Smooth muscle cell (in vitro differentiated cells): ENCODE measurements at regions not wholly inside any gene's neighbourhood (a gene's known extent, or its start where the extent isn't known, plus 50 kb on each side); places are given as distances from the start of the nearest gene placed in this dataset.

Source experiments
- DNase-seq: peaks from one replicate; lab custom pipeline; 2025; ENCODE audit not compliant: unreplicated experiment; lab: John Stamatoyannopoulos, UW
- H2AFZ ChIP-seq: fragments of 200-600 bp; sonication (generic); 2 replicates; pipeline ENCODE4 v1.6.0; 2016; ENCODE audit warnings: antibody characterized with exemption, low read depth, mild to moderate bottlenecking
- H3F3A ChIP-seq: fragments of 200-600 bp; sonication (generic); 2 replicates; pipeline ENCODE4 v1.6.0; 2017; ENCODE audit warnings: antibody characterized with exemption, low read depth
- H3K27ac ChIP-seq: fragments of 200-600 bp; sonication (generic); 2 replicates; pipeline ENCODE4 v1.5.1; 2016; ENCODE audit warnings: low read depth, mild to moderate bottlenecking
- H3K27me3 ChIP-seq: fragments of 200-600 bp; sonication (generic); 2 replicates; pipeline ENCODE4 v1.6.1; 2016; ENCODE audit warnings: low read depth, mild to moderate bottlenecking
- H3K36me3 ChIP-seq: fragments of 200-600 bp; sonication (generic); 2 replicates; pipeline ENCODE4 v1.5.1; 2016; ENCODE audit warnings: low read depth
- H3K4me1 ChIP-seq: fragments of 200-600 bp; sonication (generic); 2 replicates; pipeline ENCODE4 v1.5.1; 2016; ENCODE audit warnings: low read depth
- H3K4me2 ChIP-seq: fragments of 200-600 bp; sonication (generic); 2 replicates; pipeline ENCODE4 v1.6.0; 2016; ENCODE audit warnings: mild to moderate bottlenecking
- H3K4me3 ChIP-seq: fragments of 200-600 bp; sonication (generic); 2 replicates; pipeline ENCODE4 v1.5.1; 2016; ENCODE audit warnings: mild to moderate bottlenecking
- H3K79me2 ChIP-seq: fragments of 200-600 bp; sonication (generic); 2 replicates; pipeline ENCODE4 v1.6.0; 2016; ENCODE audit warnings: low read depth, mild to moderate bottlenecking
- H3K9ac ChIP-seq: fragments of 200-600 bp; sonication (generic); 2 replicates; pipeline ENCODE4 v1.6.0; 2016; ENCODE audit warnings: low read depth
- H3K9me3 ChIP-seq: fragments of 200-600 bp; sonication (generic); replicated peaks from 2 replicates; pipeline ENCODE4 v1.5.1; 2016; ENCODE audit warnings: low read depth
- H4K20me1 ChIP-seq: fragments of 200-600 bp; sonication (generic); 2 replicates; pipeline ENCODE4 v1.6.0; 2016; ENCODE audit warnings: low read depth
- WGBS: methylation state at CpG from one replicate; pipeline ENCODE4 v1.1.7; 2016; ENCODE audit warnings: low lambda C conversion rate; 5-methylcytosine and 5-hydroxymethylcytosine counted together
- TF ChIP-seq, protein P1 (sequence below): fragments of 200-600 bp; sonication (generic); IDR thresholded peaks from 2 replicates; pipeline ENCODE4 v1.5.1; 2017; ENCODE audit warnings: borderline replicate concordance, mild to moderate bottlenecking, antibody characterized with exemption; ENCODE audit not compliant: insufficient read depth, poor library complexity, severe bottlenecking

GRCh38 chr10:89134963-89135362, 72.2 kb downstream of the CH25H start:
- H3K4me2 ChIP-seq, result no peak overlapping the region

DNA sequence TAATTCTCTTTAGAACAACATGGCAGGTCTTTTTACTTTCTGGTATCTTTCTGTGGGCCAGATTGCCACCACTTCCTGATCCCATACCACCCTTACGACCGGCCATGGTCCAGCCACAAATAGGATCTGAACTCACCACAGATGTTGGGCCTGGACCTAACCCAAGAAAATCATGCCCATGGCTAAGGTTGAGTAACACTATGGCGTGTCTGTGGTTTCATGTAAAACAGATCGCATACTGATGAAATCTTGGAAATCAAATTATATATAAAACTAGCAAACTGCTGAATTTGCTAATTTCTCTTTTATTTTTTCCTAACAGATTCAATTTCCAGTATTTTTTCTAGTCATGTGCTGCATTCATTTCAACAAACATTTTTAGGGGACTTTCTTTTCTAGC, 77.2 kb downstream of the CH25H start:
- no peaks in the 10 kb centered on the region for H3K9me3 ChIP-seq
- no peaks in the 10 kb centered on the region for H4K20me1 ChIP-seq
- no peak for DNase-seq
- H3K4me1 ChIP-seq, result no peaks in the 10 kb centered on the region
- H3K4me3 ChIP-seq, result no peak overlapping the region
- TF ChIP-seq, protein P1, sequence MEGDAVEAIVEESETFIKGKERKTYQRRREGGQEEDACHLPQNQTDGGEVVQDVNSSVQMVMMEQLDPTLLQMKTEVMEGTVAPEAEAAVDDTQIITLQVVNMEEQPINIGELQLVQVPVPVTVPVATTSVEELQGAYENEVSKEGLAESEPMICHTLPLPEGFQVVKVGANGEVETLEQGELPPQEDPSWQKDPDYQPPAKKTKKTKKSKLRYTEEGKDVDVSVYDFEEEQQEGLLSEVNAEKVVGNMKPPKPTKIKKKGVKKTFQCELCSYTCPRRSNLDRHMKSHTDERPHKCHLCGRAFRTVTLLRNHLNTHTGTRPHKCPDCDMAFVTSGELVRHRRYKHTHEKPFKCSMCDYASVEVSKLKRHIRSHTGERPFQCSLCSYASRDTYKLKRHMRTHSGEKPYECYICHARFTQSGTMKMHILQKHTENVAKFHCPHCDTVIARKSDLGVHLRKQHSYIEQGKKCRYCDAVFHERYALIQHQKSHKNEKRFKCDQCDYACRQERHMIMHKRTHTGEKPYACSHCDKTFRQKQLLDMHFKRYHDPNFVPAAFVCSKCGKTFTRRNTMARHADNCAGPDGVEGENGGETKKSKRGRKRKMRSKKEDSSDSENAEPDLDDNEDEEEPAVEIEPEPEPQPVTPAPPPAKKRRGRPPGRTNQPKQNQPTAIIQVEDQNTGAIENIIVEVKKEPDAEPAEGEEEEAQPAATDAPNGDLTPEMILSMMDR, result no peak
- H3K79me2 ChIP-seq, result no peaks in the 10 kb centered on the region
- no peak overlapping the region for H2AFZ ChIP-seq
- H3F3A ChIP-seq, result no peaks in the 10 kb centered on the region
- H3K36me3 ChIP-seq, result no peaks in the 10 kb centered on the region
- H3K4me2 ChIP-seq, result no peak overlapping the region
- no peaks in the 10 kb centered on the region for H3K27me3 ChIP-seq
- 79% methylated on average over 4 of the region's 4 CpGs for WGBS
- no peak overlapping the region for H3K27ac ChIP-seq
- no peak overlapping the region for H3K9ac ChIP-seq

More at GRCh38 chr10:89134963-89135362, 72.2 kb downstream of the CH25H start:
- H3K27ac ChIP-seq, result no peak overlapping the region
- no peaks in the 10 kb centered on the region for H3K36me3 ChIP-seq
- H3F3A ChIP-seq, result no peaks in the 10 kb centered on the region
- no peaks in the 10 kb centered on the region for H3K79me2 ChIP-seq
- no peak overlapping the region for H3K9ac ChIP-seq
- TF ChIP-seq, protein P1, result no peak
- DNase-seq, result no peak
- no peak overlapping the region for H2AFZ ChIP-seq
- H3K27me3 ChIP-seq, result no peaks in the 10 kb centered on the region
- no peak overlapping the region for H3K4me3 ChIP-seq
- H3K4me1 ChIP-seq, result no peaks in the 10 kb centered on the region
- no peaks in the 10 kb centered on the region for H3K9me3 ChIP-seq
- H4K20me1 ChIP-seq, result no peaks in the 10 kb centered on the region

GRCh38 chr10:89122433-89123051, 84.6 kb downstream of the CH25H start:
- TF ChIP-seq, protein P1, result no peak
- WGBS, result 63% methylated on average over 4 of the region's 4 CpGs
- no peaks in the 10 kb centered on the region for H3K9me3 ChIP-seq
- H3K79me2 ChIP-seq, result no peaks in the 10 kb centered on the region
- H2AFZ ChIP-seq, result peak overlapping the region; percentile 22
- H4K20me1 ChIP-seq, result no peaks in the 10 kb centered on the region
- no peaks in the 10 kb centered on the region for H3F3A ChIP-seq
- H3K27me3 ChIP-seq, result no peaks in the 10 kb centered on the region
- no peak overlapping the region for H3K4me3 ChIP-seq
- no peak overlapping the region for H3K27ac ChIP-seq
- no peaks in the 10 kb centered on the region for H3K36me3 ChIP-seq
- no peaks in the 10 kb centered on the region for H3K4me1 ChIP-seq
- no peak for DNase-seq
- no peak overlapping the region for H3K9ac ChIP-seq
- no peak overlapping the region for H3K4me2 ChIP-seq

DNA sequence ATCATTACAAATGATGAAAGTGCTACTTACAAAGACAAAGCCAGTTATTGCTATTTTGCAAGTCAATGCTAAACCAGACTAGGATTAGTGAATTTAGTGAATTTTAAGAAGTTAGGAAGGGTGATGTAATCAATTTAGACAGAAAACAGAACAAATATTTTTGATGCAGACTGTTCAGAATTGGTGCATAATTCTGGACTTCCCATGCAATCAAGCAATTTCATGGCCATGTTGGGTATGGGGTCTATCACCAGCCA, 85.4 kb downstream of the CH25H start:
- Histone ChIP-seq H3K27ac (no peak overlapping the region), H3K79me2 (no peaks in the 10 kb centered on the region)
- TF ChIP-seq, protein P1, result no peak

More for the DNA sequence above, 85.4 kb downstream of the CH25H start:
- Histone ChIP-seq H3K36me3 (no peaks in the 10 kb centered on the region), H3K9ac (no peak overlapping the region), H3K4me3 (no peak overlapping the region), H2AFZ (no peak overlapping the region), H3K27me3 (no peaks in the 10 kb centered on the region), H3K4me1 (no peaks in the 10 kb centered on the region), H3K4me2 (no peak overlapping the region), H3F3A (no peaks in the 10 kb centered on the region), H3K9me3 (no peaks in the 10 kb centered on the region), H4K20me1 (no peaks in the 10 kb centered on the region)
- DNase-seq, result no peak
